Fibroblast of peridontal ligament (primary cell): ENCODE measurements at regions not wholly inside any gene's neighbourhood (a gene's known extent, or its start where the extent isn't known, plus 50 kb on each side); places are given as distances from the start of the nearest gene placed in this dataset.

Source experiments
- DNase-seq: peaks from one replicate; pipeline ENCODE4 v3.0.0-alpha.2; 2010; ENCODE audit errors: extremely low read depth

GRCh38 chr6:103080497-103080896, 1687.0 kb downstream of the GRIK2 start:
- no peak for DNase-seq

GRCh38 chr6:103079867-103080266, 1686.4 kb downstream of the GRIK2 start:
- DNase-seq: no peak

- no peak for DNase-seq
Measured at GRCh38 chr6:103062136-103062535, 1668.6 kb downstream of the GRIK2 start.

GRCh38 chr6:103047567-103047966, 1654.1 kb downstream of the GRIK2 start:
- DNase-seq: no peak

GRCh38 chr6:103042336-103042735, 1648.8 kb downstream of the GRIK2 start:
- DNase-seq: no peak

GRCh38 chr6:103036846-103037245, 1643.3 kb downstream of the GRIK2 start:
- DNase-seq: no peak

GRCh38 chr6:103027271-103027931, 1633.9 kb downstream of the GRIK2 start:
- DNase-seq: no peak

GRCh38 chr6:103018426-103018825, 1624.9 kb downstream of the GRIK2 start:
- no peak for DNase-seq

GRCh38 chr6:103017878-103018277, 1624.4 kb downstream of the GRIK2 start:
- no peak for DNase-seq

- DNase-seq: no peak
Measured at GRCh38 chr6:103011605-103012004, 1618.1 kb downstream of the GRIK2 start.

- DNase-seq: no peak
Measured at GRCh38 chr6:103002282-103002681, 1608.8 kb downstream of the GRIK2 start.

GRCh38 chr6:103001724-103002123, 1608.2 kb downstream of the GRIK2 start:
- DNase-seq: no peak

GRCh38 chr6:103000688-103001087, 1607.2 kb downstream of the GRIK2 start:
- DNase-seq: no peak

GRCh38 chr6:102995491-102995890, 1602.0 kb downstream of the GRIK2 start:
- no peak for DNase-seq

GRCh38 chr6:102994866-102995265, 1601.4 kb downstream of the GRIK2 start:
- no peak for DNase-seq

- DNase-seq: no peak
Measured at GRCh38 chr6:102986086-102986485, 1592.6 kb downstream of the GRIK2 start.

- DNase-seq: no peak
Measured at GRCh38 chr6:102984357-102984756, 1590.8 kb downstream of the GRIK2 start.

- DNase-seq: no peak
Measured at GRCh38 chr6:102981490-102982015, 1588.0 kb downstream of the GRIK2 start.

- no peak for DNase-seq
Measured at GRCh38 chr6:102980951-102981350, 1587.4 kb downstream of the GRIK2 start.

- DNase-seq: no peak
Measured at GRCh38 chr6:102961902-102962301, 1568.4 kb downstream of the GRIK2 start.

GRCh38 chr6:102950967-102951366, 1557.5 kb downstream of the GRIK2 start:
- DNase-seq: no peak

GRCh38 chr6:102944475-102944874, 1551.0 kb downstream of the GRIK2 start:
- DNase-seq: no peak

- no peak for DNase-seq
Measured at GRCh38 chr6:102942206-102942605, 1548.7 kb downstream of the GRIK2 start.

- DNase-seq: no peak
Measured at GRCh38 chr6:102936959-102937358, 1543.5 kb downstream of the GRIK2 start.
